ENCODE measurements at regions not wholly inside any gene's neighbourhood (a gene's known extent, or its start where the extent isn't known, plus 50 kb on each side); places are given as distances from the start of the nearest gene placed in this dataset.
"Not testable (repeated sequence)": the region's sequence is repeated elsewhere in the genome, so short reads cannot be mapped to it uniquely, and the experiment has no call there.

DNA sequence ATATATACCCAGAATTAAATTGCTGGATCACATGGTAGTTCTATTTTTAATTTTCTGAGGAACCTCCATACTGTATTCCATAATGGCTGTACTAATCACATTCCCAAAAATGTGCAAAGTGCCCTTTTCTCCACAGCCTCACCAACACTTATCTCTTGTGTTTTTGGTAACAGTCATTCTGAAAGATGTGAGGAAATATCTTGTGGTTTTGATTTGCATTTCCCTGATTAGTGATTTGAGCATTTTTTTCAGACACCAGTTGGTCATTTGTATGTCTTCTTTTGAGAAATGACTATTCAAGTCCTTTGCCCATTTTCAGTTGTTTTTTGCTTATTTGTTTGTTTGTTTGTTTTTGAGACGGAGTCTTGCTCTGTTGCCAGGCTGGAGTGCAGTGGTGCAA lies 98.1 kb upstream of the SIMC1 start:
- TF ChIP-seq, protein P1, sequence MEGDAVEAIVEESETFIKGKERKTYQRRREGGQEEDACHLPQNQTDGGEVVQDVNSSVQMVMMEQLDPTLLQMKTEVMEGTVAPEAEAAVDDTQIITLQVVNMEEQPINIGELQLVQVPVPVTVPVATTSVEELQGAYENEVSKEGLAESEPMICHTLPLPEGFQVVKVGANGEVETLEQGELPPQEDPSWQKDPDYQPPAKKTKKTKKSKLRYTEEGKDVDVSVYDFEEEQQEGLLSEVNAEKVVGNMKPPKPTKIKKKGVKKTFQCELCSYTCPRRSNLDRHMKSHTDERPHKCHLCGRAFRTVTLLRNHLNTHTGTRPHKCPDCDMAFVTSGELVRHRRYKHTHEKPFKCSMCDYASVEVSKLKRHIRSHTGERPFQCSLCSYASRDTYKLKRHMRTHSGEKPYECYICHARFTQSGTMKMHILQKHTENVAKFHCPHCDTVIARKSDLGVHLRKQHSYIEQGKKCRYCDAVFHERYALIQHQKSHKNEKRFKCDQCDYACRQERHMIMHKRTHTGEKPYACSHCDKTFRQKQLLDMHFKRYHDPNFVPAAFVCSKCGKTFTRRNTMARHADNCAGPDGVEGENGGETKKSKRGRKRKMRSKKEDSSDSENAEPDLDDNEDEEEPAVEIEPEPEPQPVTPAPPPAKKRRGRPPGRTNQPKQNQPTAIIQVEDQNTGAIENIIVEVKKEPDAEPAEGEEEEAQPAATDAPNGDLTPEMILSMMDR (IDR thresholded peaks at IDR 0.05) = not testable (repeated sequence)
- not testable (repeated sequence) for TF ChIP-seq POLR2A, EP300 (IDR thresholded peaks at IDR 0.05)

All from sigmoid colon (tissue), 4 donors.